Astrocyte of the hippocampus (primary cell): ENCODE measurements at regions not wholly inside any gene's neighbourhood (a gene's known extent, or its start where the extent isn't known, plus 50 kb on each side); places are given as distances from the start of the nearest gene placed in this dataset.
"Not testable (repeated sequence)": the region's sequence is repeated elsewhere in the genome, so short reads cannot be mapped to it uniquely, and the experiment has no call there.

ENCODE experiments used
- DNase-seq: peaks from one replicate; pipeline ENCODE4 v3.0.0; 2011; ENCODE audit warnings: low read depth, low spot score

GRCh38 chr7:153406486-153406872, 645.7 kb upstream of the DPP6 start:
- DNase-seq, result no peak

- DNase-seq, result no peak
Observed at GRCh38 chr7:153407291-153408046, 644.7 kb upstream of the DPP6 start.

GRCh38 chr7:153408360-153409335, 643.5 kb upstream of the DPP6 start:
- DNase-seq, result no peak

- DNase-seq, result not testable (repeated sequence)
Observed at GRCh38 chr7:153409567-153410342, 642.4 kb upstream of the DPP6 start.

GRCh38 chr7:153410997-153411642, 641.1 kb upstream of the DPP6 start:
- DNase-seq, result not testable (repeated sequence)

- not testable (repeated sequence) for DNase-seq
Observed at GRCh38 chr7:153412114-153412823, 639.9 kb upstream of the DPP6 start.

- DNase-seq, result not testable (repeated sequence)
Observed at GRCh38 chr7:153412824-153413198, 639.4 kb upstream of the DPP6 start.

- DNase-seq, result no peak
Observed at GRCh38 chr7:153413199-153413539, 639.0 kb upstream of the DPP6 start.

- no peak for DNase-seq
Observed at GRCh38 chr7:153413540-153414287, 638.5 kb upstream of the DPP6 start.

- DNase-seq, result no peak
Observed at GRCh38 chr7:153414288-153414629, 637.9 kb upstream of the DPP6 start.

- no peak for DNase-seq
Observed at GRCh38 chr7:153415632-153416031, 636.6 kb upstream of the DPP6 start.

- DNase-seq, result no peak
Observed at GRCh38 chr7:153422291-153423209, 629.6 kb upstream of the DPP6 start.

- DNase-seq, result no peak
Observed at GRCh38 chr7:153423210-153423590, 629.0 kb upstream of the DPP6 start.

- DNase-seq, result no peak
Observed at GRCh38 chr7:153430931-153431330, 621.3 kb upstream of the DPP6 start.

- no peak for DNase-seq
Observed at GRCh38 chr7:153432063-153432462, 620.1 kb upstream of the DPP6 start.

- DNase-seq, result no peak
Observed at GRCh38 chr7:153433223-153433622, 619.0 kb upstream of the DPP6 start.

GRCh38 chr7:153440715-153441114, 611.5 kb upstream of the DPP6 start:
- DNase-seq, result no peak

- no peak for DNase-seq
Observed at GRCh38 chr7:153443032-153443701, 609.0 kb upstream of the DPP6 start.

- no peak for DNase-seq
Observed at GRCh38 chr7:153444641-153445040, 607.6 kb upstream of the DPP6 start.
